COLO668 (cell line): ENCODE measurements at regions not wholly inside any gene's neighbourhood (a gene's known extent, or its start where the extent isn't known, plus 50 kb on each side); places are given as distances from the start of the nearest gene placed in this dataset.

Experiments used
- DNase-seq: peaks from one replicate; lab custom pipeline; 2025; ENCODE audit not compliant: unreplicated experiment; lab: John Stamatoyannopoulos, UW

GRCh38 chr15:39171944-39172368, 408.9 kb upstream of the THBS1 start:
- DNase-seq, result peak; percentile 82

- peak; percentile 47 for DNase-seq
Observed at GRCh38 chr15:39172380-39173281, 408.2 kb upstream of the THBS1 start.

GRCh38 chr15:39173426-39173825, 407.5 kb upstream of the THBS1 start:
- DNase-seq, result no peak

GRCh38 chr15:39174332-39174731, 406.5 kb upstream of the THBS1 start:
- no peak for DNase-seq

GRCh38 chr15:39176030-39176429, 404.8 kb upstream of the THBS1 start:
- no peak for DNase-seq

- DNase-seq, result no peak
Observed at GRCh38 chr15:39177561-39177960, 403.3 kb upstream of the THBS1 start.

GRCh38 chr15:39180030-39180429, 400.8 kb upstream of the THBS1 start:
- no peak for DNase-seq

- DNase-seq, result no peak
Observed at GRCh38 chr15:39180483-39180933, 400.4 kb upstream of the THBS1 start.

GRCh38 chr15:39181056-39181747, 399.7 kb upstream of the THBS1 start:
- no peak for DNase-seq

- DNase-seq, result no peak
Observed at GRCh38 chr15:39181940-39182339, 398.9 kb upstream of the THBS1 start.

- no peak for DNase-seq
Observed at GRCh38 chr15:39183164-39183881, 397.6 kb upstream of the THBS1 start.

GRCh38 chr15:39184701-39185390, 396.0 kb upstream of the THBS1 start:
- DNase-seq, result no peak

GRCh38 chr15:39188314-39188713, 392.6 kb upstream of the THBS1 start:
- DNase-seq, result no peak

GRCh38 chr15:39188930-39189329, 391.9 kb upstream of the THBS1 start:
- no peak for DNase-seq

GRCh38 chr15:39191871-39192291, 389.0 kb upstream of the THBS1 start:
- no peak for DNase-seq

GRCh38 chr15:39192351-39192750, 388.5 kb upstream of the THBS1 start:
- no peak for DNase-seq

- DNase-seq, result no peak
Observed at GRCh38 chr15:39192979-39193560, 387.8 kb upstream of the THBS1 start.

- no peak for DNase-seq
Observed at GRCh38 chr15:39193611-39194010, 387.3 kb upstream of the THBS1 start.

- no peak for DNase-seq
Observed at GRCh38 chr15:39194106-39194830, 386.6 kb upstream of the THBS1 start.

GRCh38 chr15:39195961-39196486, 384.9 kb upstream of the THBS1 start:
- no peak for DNase-seq
